ENCODE measurements at regions not wholly inside any gene's neighbourhood (a gene's known extent, or its start where the extent isn't known, plus 50 kb on each side); places are given as distances from the start of the nearest gene placed in this dataset.
A peak's percentile ranks its signal among the peaks of the same experiment; 100 is the strongest.
"Not testable (repeated sequence)": the region's sequence is repeated elsewhere in the genome, so short reads cannot be mapped to it uniquely, and the experiment has no call there.

GRCh38 chr17:83192161-83192788, 112.9 kb downstream of the METRNL start:
- no peak overlapping the region for H3K9ac ChIP-seq
- peaks cover 39% of the 10 kb centered on the region for H3K4me1 ChIP-seq
- no peak overlapping the region for H3K4me3 ChIP-seq
- H3K4me2 ChIP-seq: no peak overlapping the region
- no peaks in the 10 kb centered on the region for H3K27me3 ChIP-seq
- TF ChIP-seq Cebpa-rat (IDR thresholded peaks at IDR 0.05): no peak
- H3K36me3 ChIP-seq: no peaks in the 10 kb centered on the region
- peaks cover 19% of the 10 kb centered on the region for H3K9me3 ChIP-seq
- no peaks in the 10 kb centered on the region for H4K20me1 ChIP-seq
- no peak overlapping the region; the same call in 1 of the 2 replicates for H3K27ac ChIP-seq

- H3K9me3 ChIP-seq: peaks cover 17% of the 10 kb centered on the region
- not testable (repeated sequence) for H3K27me3 ChIP-seq, H4K20me1 ChIP-seq, H3K36me3 ChIP-seq, H3K9ac ChIP-seq, H3K27ac ChIP-seq, H3K4me2 ChIP-seq, H3K4me3 ChIP-seq
- H3K4me1 ChIP-seq: peaks cover 45% of the 10 kb centered on the region
These were observed 113.5 kb downstream of the METRNL start for GRCh38 chr17:83192789-83193335.

- Histone ChIP-seq H3K4me2 (peak overlapping the region; percentile 82), H3K9me3 (peaks cover 10% of the 10 kb centered on the region), H3K9ac (no peak overlapping the region), H3K27me3 (no peaks in the 10 kb centered on the region), H3K36me3 (no peaks in the 10 kb centered on the region), H4K20me1 (no peaks in the 10 kb centered on the region), H3K4me3 (no peak overlapping the region), H3K4me1 (peaks cover 52% of the 10 kb centered on the region), H3K27ac (0 out of 2 replicates have a peak overlapping the region, but pooled peaks have one; percentile 56)
- TF ChIP-seq Cebpa-rat (IDR thresholded peaks at IDR 0.05): no peak
These were observed 114.2 kb downstream of the METRNL start for GRCh38 chr17:83193336-83194185.

GRCh38 chr17:83194186-83194561, 114.8 kb downstream of the METRNL start:
- Histone ChIP-seq H3K4me2 (peak overlapping the region; percentile 82), H3K4me3 (no peak overlapping the region), H3K36me3 (no peaks in the 10 kb centered on the region), H3K4me1 (peaks cover 58% of the 10 kb centered on the region), H4K20me1 (no peaks in the 10 kb centered on the region), H3K9ac (no peak overlapping the region), H3K27me3 (no peaks in the 10 kb centered on the region), H3K27ac (peak overlapping the region; percentile 56; the same call in 1 of the 2 replicates), H3K9me3 (peaks cover 7% of the 10 kb centered on the region)
- no peak for TF ChIP-seq Cebpa-rat (IDR thresholded peaks at IDR 0.05)

GRCh38 chr17:83194761-83195329, 115.4 kb downstream of the METRNL start:
- H3K4me3 ChIP-seq: no peak overlapping the region
- H3K4me2 ChIP-seq: peak overlapping the region; percentile 82
- no peak for TF ChIP-seq Cebpa-rat (IDR thresholded peaks at IDR 0.05)
- H3K9ac ChIP-seq: no peak overlapping the region; the same call in 1 of the 2 replicates
- no peaks in the 10 kb centered on the region for H4K20me1 ChIP-seq
- no peaks in the 10 kb centered on the region for H3K36me3 ChIP-seq
- peaks cover 65% of the 10 kb centered on the region for H3K4me1 ChIP-seq
- H3K9me3 ChIP-seq: peaks cover 7% of the 10 kb centered on the region; the same call in 1 of the 2 replicates
- no peaks in the 10 kb centered on the region for H3K27me3 ChIP-seq
- peak overlapping the region; percentile 56 for H3K27ac ChIP-seq

- H4K20me1 ChIP-seq: no peaks in the 10 kb centered on the region
- no peaks in the 10 kb centered on the region for H3K36me3 ChIP-seq
- no peaks in the 10 kb centered on the region for H3K27me3 ChIP-seq
- H3K4me2 ChIP-seq: peak overlapping the region; percentile 82
- peak overlapping the region; percentile 35; the same call in 1 of the 2 replicates for H3K9ac ChIP-seq
- H3K27ac ChIP-seq: peak overlapping the region; percentile 56
- H3K4me1 ChIP-seq: peaks cover 71% of the 10 kb centered on the region
- no peak overlapping the region for H3K4me3 ChIP-seq
- H3K9me3 ChIP-seq: peaks cover 7% of the 10 kb centered on the region; the same call in 1 of the 2 replicates
- no peak for TF ChIP-seq Cebpa-rat (IDR thresholded peaks at IDR 0.05)
These were observed 116.1 kb downstream of the METRNL start for GRCh38 chr17:83195330-83196023.

GRCh38 chr17:83196024-83196365, 116.6 kb downstream of the METRNL start:
- Histone ChIP-seq H3K4me2 (peak overlapping the region; percentile 82), H3K9ac (peak overlapping the region; percentile 35; the same call in 1 of the 2 replicates), H3K36me3 (no peaks in the 10 kb centered on the region), H3K4me3 (no peak overlapping the region), H3K4me1 (peaks cover 77% of the 10 kb centered on the region), H3K27me3 (no peaks in the 10 kb centered on the region), H3K9me3 (peaks cover 7% of the 10 kb centered on the region; the same call in 1 of the 2 replicates), H4K20me1 (no peaks in the 10 kb centered on the region), H3K27ac (peak overlapping the region; percentile 56)
- TF ChIP-seq Cebpa-rat (IDR thresholded peaks at IDR 0.05): no peak

- no peak for TF ChIP-seq Cebpa-rat (IDR thresholded peaks at IDR 0.05)
- peak overlapping the region; percentile 82 for H3K4me2 ChIP-seq
These were observed 117.0 kb downstream of the METRNL start for GRCh38 chr17:83196366-83196765.

More at GRCh38 chr17:83196366-83196765, 117.0 kb downstream of the METRNL start:
- H3K36me3 ChIP-seq: no peaks in the 10 kb centered on the region
- H3K9ac ChIP-seq: peak overlapping the region; percentile 35
- peaks cover 80% of the 10 kb centered on the region for H3K4me1 ChIP-seq
- H3K27ac ChIP-seq: peak overlapping the region; percentile 56
- no peaks in the 10 kb centered on the region for H3K27me3 ChIP-seq
- H3K4me3 ChIP-seq: no peak overlapping the region
- no peaks in the 10 kb centered on the region for H4K20me1 ChIP-seq
- peaks cover 7% of the 10 kb centered on the region; the same call in 1 of the 2 replicates for H3K9me3 ChIP-seq
